Retina (tissue), 1 donor: ENCODE measurements at regions not wholly inside any gene's neighbourhood (a gene's known extent, or its start where the extent isn't known, plus 50 kb on each side); places are given as distances from the start of the nearest gene placed in this dataset.
A peak's percentile ranks its signal among the peaks of the same experiment; 100 is the strongest.

Source experiments
- DNase-seq: peaks from one replicate; pipeline ENCODE4 v3.0.0-alpha.2; 2016

DNA sequence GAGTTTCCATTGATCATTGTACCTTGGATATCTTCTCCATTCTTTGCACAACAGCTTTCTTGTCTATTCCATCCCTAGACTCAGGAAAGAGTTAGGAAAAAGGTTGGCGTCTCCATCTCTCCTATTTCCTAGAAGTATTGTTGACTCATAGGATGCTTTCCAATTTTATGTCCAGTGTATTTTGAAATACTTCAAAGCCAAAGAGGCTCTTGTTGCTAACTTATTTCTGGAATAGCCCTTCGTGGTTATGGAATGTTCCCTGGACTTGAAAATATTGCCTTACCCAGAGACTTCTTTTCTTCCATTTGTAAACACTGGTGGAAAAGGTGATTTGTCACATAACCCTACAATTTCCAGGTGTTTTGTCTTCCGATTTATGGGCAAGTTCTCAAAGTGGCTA, 402.3 kb upstream of the ZNF608 start:
- no peak for DNase-seq

DNA sequence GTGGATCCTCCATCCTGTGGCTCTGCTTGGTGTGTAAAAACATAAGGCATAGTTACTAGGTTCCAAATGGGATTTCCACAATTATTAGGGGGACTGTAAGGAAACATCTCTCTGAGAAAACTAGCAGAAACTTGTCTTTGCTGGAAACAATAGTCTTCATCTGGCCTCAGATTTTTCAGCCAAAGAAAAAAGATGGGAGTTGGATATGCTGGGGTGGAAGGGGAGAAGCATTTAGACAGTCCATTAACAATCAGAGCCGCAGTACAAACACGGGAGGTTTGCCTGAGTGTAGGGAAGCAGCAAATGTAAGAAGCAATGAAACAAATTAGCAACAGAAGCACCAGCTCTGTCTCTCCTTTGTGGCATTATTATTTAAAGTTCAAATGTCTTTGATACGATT, 402.7 kb upstream of the ZNF608 start:
- DNase-seq = no peak

DNA sequence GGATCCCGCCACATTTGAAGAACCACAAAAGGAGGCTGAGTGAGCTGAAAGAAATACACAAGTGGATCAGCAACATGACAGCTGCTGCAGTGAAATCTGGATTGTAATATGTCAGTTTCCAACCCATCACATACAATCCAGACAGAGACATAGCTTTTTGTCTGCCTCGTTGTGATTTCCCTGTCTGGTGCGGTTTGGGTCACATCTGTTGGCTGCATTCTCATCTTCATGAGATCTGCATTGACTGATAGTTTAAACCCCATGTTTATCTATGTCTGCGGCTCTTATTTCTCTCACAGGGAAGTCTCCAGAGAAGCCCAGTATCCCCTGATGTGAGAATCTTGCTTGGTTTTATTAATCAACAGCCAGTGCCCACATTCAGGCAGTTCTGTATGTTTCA, 403.1 kb upstream of the ZNF608 start:
- peak; percentile 54 for DNase-seq

DNA sequence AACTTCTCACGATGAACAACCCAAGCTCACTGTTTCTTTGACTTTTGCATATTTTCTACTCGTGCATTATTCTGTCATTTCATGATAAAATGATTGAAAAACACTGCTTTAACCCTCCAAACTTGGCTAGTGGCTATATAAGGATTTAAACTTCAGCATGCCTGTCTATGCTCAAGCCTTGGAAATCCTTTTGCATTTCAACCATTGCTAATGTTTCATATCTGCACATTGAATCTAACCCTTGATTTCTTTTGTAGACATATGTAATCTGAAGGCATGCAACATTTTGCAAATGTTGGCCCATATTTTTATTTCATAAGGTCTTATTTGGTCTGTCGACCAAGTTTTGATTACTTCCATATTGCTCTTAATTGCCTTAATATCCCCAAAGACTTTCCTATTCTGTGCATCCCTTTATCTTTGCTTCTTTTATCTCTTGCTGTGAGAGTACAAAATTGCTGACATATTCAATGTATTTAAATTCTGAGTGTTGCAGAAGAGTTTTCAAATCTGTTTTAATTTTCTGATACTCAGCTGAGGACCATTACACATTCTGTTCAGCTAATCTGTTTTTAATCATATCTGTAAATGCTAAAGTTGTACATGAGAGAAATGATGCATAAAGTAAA, 403.7 kb upstream of the ZNF608 start:
- DNase-seq = no peak

DNA sequence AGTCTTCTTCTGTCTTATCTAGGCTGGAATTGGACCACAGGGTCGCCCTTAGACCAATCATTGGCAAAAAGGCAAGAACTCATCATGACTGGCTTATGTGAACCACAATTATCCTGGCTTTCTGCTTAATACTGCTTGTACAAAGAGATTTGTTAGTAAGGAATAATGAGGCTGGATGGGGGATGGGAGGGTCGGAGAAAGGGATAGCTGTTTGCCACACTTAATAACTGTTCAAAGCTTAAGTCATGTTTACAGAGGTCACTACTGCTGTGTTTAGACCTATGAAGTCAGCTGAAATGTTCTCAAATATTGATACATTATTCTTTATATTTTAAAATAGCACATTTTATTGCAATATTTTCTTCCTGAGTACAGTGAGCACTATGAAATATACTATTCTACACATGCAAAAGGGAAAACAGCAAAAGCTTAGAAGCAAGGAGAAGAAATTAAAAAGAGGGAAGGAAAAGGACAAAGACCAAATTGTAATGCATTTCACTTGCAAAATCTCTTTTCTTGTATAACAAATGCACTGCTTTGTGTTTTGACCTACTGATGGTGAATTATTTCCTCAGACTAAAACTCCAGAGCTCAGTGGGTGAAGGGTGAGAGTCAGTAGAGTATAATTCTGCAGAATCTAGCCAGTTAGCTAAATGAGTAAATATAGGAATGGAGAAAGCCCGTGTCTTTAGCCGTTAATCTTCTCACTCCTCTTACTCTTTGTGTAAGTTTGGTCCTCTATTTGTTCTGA, 404.9 kb upstream of the ZNF608 start:
- DNase-seq = no peak

DNA sequence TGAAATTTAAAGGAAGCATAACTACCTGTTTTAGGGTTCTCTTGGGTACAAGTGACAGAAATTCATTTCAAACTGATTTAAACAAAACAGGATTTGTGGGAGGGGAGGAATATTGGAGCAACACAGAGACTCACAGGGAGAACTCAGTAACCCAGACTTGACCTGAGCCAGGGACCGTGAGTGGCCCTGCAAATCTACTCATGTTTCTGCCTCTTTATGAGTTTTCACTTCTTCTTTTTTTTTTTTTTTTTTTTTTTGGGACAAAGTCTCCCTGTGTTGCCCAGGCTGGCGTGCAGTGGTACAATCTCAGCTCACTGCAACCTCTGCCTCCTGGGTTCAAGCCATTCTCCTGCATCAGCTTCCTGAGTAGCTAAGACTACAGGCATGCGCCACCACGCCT, 405.6 kb upstream of the ZNF608 start:
- DNase-seq = no peak

DNA sequence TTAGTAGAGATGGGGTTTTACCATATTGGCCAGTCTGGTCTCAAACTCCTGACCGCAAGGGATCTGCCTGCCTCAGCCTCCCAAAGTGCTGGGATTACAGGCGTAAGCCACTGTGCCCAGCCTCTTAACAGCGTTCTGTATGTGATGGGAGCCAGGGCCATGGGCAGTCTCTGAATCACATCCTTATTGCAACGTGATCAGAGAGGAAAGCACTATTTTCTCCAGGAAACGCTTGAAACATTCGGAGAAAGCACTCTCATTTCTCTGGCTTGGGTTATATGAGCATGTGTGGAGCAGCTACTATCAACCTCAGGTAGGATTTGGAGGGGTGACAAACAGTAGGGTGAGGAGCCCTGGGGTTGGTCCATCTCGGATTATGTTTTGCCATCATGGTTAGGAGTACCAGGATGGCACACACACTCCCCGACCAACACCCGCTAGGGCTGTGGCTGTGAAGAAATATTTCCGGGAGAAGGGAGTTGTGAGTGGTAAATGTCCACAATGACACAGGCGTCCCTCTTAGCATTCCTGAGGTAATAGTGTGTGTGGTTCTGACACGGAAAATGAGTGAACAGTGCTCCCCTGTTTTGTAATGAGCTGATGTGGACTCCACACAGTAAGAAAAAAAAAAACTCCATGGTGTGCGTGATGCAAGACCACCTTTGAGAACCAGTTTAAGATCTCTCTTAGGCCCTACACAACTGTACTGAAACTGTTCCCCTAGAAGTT, 406.2 kb upstream of the ZNF608 start:
- DNase-seq = no peak

DNA sequence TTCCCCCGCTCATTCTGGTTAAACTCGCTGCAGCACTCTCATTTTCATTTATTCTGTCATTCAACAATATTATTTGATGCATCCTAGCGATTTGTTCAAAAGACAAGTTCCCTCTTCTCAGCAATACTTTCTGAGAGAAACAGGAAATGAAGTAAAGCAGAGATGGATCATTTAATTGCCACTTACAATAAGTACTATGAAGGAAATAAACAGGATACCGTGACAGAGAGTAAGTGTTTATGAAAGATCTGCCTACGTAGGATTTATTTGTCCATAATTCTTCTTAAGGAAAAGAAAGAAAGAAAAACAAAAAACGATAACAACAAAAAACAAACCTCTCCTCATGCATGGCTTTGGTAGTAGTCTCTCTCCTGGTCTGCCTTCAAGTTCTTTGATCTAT, 406.8 kb upstream of the ZNF608 start:
- no peak for DNase-seq

DNA sequence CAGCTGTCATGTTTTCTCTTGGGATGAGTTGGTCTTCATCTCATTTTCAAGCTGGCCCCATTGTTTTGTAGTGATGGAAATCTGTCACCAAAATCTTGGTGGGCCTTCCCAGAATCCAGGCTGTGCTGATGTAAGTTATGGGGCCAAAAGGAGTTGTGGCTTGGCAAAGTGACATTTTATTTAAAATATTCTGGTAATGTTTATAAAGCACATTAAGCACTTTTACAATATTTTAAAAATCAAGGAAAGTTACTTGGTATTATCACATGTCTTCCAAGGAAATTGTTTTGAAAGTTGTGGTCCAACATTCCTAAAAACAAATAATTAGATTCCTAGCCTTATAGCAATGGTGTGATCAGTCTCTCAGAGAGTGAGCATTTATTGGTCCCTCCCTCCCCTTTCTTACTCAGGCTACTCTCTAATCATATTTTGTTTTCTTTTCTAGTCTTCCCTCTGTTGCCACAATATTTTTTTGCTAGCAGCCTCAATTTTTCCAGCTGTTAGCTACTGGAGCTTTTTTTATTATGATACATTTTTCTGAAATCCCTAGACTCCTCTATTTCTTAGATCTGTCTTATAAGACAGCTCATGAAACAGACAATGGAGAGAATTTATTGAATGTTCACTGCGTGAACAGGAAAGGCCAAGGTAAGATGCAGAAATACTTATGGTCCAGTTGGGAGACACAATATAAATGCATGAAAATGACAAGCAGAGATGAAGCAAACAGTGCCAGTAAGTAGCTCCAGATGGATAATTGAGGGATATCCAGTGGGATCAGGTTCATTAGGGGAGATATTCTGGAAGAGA, 408.1 kb upstream of the ZNF608 start:
- DNase-seq = no peak

DNA sequence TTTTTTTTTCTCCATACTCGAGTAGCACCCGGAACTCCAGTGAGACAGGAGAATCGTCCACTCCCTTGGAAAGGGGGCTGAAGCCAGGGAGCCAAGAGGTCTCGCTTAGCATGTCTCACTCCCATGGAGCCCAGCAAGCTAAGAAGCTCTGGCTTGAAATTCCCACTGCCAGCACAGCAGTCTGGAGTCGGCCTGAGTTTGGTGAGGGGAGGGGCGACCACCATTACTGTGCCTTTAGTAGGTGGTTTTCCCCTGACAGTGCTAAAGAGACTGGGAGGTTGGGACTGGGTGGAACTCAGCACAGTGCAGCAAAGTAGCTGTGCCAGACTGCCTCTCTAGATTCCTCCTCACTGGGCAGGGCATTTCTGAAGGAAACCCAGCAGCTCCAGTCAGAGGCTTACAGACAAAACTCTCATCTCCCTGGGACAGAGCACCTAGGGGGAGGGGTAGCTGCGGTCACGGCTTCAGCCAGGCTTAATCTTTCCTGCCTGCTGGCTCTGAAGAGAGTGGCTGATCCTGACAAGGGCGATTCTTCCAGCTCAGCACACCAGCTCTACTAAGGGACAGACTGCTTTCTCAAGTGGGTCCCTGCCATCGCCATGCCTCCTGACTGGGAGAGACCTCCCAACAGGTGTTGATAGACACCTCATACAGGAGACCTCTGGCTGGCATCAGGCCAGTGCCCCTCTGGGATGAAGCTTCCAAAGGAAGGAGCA, 414.5 kb upstream of the ZNF608 start:
- peak; percentile 70 for DNase-seq

DNA sequence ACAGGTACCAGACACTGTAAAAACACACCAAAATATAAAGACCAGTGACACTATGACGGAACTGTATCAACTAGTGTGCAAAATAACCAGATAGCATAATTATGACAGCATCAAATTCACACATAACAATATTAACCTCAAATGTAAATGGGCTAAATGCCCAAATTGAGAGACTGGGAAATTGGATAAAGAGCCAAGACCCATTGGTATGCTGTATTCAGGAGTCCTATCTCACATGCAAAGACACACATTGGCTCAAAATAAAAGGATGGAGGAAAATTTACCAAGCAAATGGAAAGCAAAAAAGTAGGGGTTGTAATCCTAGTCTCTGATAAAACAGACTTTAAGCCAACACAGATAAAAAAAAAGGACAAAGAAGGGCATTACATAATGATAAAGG, 416.3 kb upstream of the ZNF608 start:
- DNase-seq = no peak

DNA sequence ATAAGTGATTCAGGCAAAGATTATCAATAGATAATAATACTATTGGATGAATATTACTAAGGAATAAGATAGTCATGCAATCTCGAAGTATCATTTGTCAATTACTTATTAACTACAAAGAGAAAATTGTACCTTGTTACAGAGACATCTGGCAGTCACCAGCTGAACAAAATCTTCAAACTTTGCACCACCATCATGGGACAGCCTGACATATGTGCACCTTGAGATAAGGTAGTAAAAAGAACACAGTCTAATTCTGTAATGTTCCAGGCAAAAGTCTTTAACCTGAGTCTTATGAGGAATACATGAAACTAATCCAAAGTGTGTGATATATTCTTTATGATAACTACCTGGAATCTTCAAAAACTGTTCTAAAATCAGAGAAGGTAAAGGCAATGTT, 423.0 kb upstream of the ZNF608 start:
- no peak for DNase-seq

DNA sequence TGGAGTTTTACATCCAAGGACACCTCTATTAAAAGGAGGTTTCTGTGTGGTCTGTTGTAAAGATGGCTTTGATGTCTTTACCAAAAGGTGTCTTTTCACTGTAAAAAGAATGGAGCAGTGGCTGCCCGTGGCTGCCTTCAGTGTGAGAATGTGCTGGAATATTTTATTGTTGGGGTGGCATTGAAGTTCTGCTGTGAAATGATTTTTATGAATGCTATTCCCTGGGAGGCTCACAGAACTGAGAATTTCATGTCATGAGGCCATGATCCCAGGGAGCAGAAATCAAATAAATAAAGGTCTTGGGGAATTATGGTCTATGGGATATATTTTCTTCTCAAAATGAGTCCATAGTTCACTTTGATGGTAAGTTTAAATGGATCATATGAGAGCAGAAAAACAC, 425.2 kb upstream of the ZNF608 start:
- no peak for DNase-seq

DNA sequence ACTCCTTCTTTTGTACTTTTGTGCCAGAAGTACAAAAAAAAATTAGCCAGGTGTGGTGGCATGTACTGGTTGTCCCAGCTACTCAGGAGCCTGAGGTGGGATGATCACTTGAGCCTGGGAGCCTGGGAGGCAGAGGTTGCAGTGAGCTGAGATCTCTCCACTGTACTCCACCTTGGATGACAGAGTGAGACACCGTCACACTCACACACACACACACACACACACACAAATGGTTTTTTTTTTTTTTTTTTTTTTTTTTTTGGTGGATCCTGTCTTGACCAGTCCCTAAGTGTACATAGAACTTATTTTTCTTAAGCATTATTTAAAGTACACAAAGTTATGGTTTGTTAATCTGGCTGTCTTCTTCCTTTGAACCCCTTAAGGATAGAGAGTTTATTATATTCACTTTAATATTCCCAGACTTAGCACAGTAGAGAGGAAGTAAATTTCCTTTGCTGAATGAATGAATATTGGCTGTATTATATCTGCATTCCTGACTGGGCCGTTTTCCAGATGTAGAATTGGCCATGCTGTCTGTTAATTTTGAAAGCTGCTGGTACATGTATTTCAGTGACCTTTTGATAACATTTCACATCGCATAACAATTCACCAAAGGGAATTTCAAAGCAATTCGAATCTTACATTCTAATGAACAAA, 429.0 kb upstream of the ZNF608 start:
- no peak for DNase-seq

DNA sequence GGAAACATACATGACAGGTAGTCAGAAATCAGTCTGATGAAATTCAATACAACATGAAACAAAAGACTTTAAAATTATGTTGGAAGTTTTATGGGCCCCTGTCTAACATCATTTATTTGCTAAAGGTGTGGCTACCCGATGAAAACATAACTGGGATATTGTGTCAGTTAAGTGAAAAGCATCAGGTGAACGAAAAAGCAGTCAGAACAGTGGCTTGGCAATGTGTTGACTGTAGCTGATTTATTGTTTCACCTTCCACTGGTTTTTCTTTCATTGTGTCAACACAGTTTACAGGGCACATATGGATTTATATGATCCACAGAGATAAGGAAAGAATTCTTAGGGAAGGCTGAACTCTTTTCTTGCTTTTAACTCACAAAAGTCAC, 429.6 kb upstream of the ZNF608 start:
- no peak for DNase-seq

DNA sequence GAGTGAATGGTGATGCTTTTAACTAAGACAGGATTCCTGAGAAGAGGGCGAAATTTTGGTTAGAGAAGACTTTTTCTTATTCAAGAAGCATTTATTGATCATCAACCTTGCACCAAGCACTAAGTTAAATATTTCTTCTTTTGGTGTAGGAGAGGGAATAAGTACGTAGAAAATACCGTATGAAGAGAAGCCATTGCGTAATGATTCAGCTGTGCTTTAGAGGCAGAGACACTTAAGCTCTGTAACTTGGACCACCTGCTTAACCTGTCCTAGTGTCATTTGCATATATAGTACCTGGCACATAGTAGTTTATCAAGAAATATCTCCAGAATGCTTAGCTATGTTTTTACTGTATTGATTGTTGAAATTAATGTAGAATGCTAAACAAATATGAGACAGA, 430.9 kb upstream of the ZNF608 start:
- DNase-seq = no peak

DNA sequence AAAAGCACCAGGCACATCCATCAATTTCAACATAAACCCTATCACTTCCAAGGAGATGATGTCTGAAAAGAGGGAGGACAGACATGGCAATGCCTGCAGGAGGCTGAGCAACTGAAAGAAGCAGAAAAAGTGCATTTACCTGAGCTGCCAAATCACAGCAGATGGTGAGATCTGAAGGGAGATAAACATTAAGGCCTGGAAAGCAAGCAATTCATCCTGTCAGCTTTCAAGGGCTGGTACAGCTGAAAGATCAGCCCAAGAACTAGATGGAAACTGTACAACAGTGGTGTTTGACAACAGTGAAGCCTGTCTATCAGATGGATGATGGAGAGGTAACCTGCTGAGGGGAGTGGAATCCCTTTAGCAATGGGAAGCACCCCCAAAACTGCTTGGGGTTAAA, 433.2 kb upstream of the ZNF608 start:
- DNase-seq = no peak

DNA sequence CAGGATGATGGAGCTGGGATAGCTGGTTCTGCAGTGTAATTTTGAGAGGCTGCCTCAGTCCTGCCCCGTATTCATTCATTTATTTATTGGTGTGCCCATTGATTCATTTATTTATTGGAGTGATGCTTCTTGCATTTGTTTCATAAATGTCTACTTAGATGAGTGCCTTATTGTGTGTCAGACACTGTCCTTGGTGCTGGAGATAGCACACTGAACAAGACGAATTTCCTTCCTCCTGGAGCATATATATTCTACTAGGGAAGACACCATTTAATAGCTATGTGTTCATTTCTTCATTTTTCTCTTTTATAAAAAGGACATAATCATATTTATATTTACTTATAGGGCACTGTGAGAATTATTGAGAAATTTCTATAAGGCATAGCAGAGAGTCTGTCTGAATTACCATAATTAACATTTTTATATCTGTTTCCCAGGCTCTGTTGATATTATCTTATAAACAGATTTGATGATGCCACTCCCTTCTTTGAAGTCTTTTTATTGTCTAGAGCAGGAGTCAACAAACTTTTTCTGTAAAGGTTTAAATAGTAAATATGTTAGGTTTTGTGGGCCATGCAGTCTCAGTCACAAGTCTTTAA, 433.9 kb upstream of the ZNF608 start:
- no peak for DNase-seq

DNA sequence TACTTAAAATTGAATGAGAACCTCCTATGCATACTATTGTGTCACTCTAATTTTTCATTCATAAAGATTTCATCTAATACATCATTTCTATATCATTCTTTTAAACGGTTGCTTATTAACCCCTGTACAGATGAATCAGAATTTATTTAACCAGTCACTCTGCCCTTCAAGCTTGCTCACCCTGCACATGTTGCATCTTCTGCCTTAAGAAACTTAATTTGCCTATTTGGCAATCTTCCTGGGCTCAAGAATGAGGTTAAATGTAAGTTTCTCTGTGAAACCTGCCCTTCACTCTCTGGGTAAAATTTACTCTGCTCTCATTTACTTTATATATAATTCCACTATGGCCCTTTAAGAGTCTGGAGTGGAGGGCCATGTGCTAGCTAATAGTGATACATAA, 434.7 kb upstream of the ZNF608 start:
- DNase-seq = no peak

DNA sequence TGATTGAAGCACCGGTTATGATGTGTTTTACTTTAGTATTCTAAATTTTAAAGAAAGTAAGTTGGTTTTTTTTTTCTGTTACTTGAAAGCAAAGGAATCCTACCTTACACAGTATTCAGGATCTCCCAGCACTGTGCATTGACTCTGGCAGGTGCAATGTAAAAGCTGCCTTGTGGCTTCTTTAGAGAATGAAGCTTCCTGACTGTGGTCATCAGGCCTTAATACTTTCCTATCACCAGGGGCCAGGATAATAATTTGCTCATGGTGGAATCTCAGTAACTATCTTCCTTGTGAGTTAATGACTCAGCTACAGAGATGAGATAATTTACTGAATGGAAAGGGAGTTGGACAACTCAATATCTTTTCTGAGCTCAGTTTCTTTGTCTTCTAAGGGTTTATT, 435.5 kb upstream of the ZNF608 start:
- DNase-seq = no peak

DNA sequence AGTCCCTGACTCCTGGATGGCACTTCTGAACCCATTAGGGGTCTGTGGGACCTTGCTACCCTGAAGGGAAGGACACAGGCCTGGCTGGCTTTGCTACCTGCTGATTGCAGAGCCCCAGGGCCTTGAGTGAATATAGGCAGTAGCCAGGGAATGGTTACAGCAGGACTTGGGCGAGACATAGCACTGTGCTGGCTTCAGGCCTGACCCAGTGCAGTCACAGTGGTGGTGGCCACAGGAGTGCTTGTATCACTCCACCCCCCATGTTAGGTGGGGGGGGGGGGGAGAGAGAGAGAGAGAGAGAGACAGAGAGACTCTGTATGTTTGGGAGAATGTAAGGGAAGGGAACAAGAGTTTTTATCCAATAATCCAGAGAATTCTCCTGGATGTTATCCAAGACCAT, 439.3 kb upstream of the ZNF608 start:
- no peak for DNase-seq

DNA sequence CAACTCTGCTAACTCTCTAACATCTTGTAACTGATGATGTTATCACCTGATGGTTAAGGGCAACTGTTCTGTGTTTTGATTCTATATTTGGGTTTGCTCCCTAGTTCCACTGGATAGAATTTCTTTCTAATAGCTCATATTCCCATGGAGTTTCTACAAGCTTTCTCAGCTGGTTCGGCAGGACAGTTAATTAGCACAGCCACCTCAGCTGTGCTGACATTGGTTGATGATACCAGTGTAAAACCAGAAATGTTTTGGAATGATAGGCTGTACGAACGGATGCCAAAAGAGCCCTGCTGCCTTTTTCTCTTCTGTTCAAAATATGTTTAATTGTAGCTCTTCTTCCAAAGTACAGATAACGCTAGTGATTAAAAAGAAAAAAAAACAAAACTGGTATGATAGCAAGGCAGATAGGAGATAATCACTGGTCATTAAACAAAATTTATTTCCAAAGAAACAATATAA, 440.5 kb upstream of the ZNF608 start:
- no peak for DNase-seq
